Activated naive CD4-positive, alpha-beta T cell treated with anti-CD3 and anti-CD28 coated beads, Interleukin-2, amount 50 U/mL, for 24 hours (primary cell): ENCODE measurements at regions not wholly inside any gene's neighbourhood (a gene's known extent, or its start where the extent isn't known, plus 50 kb on each side); places are given as distances from the start of the nearest gene placed in this dataset.

Experiments
- H3K27ac Mint-ChIP-seq: one replicate; pipeline ENCODE4 v1.8.0; 2021; ENCODE audit warnings: mild to moderate bottlenecking, mixed read lengths
- H3K27me3 Mint-ChIP-seq: one replicate; pipeline ENCODE4 v1.8.0; 2021; ENCODE audit warnings: mixed read lengths
- H3K36me3 Mint-ChIP-seq: one replicate; pipeline ENCODE4 v1.8.0; 2021; ENCODE audit warnings: mixed read lengths
- H3K4me1 Mint-ChIP-seq: one replicate; pipeline ENCODE4 v1.8.0; 2021; ENCODE audit warnings: mixed read lengths
- H3K4me3 Mint-ChIP-seq: one replicate; pipeline ENCODE4 v1.8.0; 2021; ENCODE audit warnings: mild to moderate bottlenecking, mixed read lengths
- H3K9me3 Mint-ChIP-seq: one replicate; pipeline ENCODE4 v1.8.0; 2021; ENCODE audit warnings: mixed read lengths

DNA sequence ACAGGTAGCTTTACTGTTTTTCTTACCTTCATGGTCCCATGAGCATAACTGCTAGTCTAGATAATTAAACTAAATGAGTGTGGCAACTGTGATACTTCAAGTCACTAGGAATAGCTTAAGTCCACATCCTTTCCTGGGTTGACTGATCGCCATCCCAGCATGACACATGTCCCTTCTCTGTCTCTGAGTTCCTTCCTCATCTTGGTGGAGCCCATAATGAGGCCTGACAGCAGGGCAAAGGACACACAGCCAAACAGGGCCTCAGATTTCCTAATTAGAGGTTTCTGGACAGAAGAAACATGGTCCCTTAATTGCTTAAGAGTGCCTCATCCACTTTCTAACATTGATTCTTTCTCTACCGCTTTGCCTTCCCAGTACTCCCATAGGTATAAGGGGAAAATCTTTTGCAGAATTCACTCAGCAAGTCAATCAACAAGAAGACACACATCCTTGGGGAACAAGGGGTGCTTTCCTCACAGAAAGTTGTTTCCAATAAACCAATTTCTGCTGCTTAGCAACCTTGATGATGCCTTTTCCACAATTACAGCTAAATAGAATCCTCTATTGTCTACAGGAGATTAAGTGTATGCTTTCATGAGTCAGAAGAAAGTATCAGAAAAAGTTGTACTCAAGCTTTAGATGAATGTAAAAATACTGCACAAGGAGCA lies 208.3 kb upstream of the SERP2 start:
- peaks cover 2% of the 10 kb centered on the region for H3K36me3 Mint-ChIP-seq
- no peaks in the 10 kb centered on the region for H3K4me1 Mint-ChIP-seq
- H3K9me3 Mint-ChIP-seq = no peaks in the 10 kb centered on the region
- H3K27ac Mint-ChIP-seq = no peak overlapping the region
- peaks cover 2% of the 10 kb centered on the region for H3K27me3 Mint-ChIP-seq
- no peak overlapping the region for H3K4me3 Mint-ChIP-seq

DNA sequence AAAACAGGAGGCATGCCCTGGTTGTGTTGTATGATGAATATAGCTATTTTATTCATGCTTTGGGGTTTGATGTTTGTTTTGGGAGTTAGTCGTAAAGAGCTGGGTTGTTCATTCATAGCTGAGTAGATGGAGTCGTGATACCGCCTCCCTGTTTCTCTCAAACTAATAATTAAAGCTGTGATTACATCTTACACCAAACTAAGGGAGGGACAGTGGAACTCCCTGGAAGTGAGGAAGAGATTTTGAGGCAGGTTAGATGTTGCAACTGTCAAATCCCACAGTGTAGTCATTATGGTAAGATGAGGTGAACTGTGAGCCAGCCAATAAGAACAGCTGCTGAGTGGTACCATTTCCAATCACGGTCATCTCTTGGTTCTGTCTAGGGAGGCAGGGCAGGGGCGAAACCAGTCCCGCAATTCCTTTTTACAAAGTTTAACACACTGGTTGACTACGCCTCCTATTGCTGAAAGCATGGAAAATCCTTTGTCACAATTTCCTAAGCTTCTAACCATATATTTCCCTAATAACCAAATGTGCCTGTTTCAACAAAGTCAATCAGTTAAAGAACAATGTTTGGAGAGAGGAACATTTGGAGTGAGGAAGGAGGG lies 207.6 kb upstream of the SERP2 start:
- Mint-ChIP-seq H3K9me3 (no peaks in the 10 kb centered on the region), H3K4me3 (no peak overlapping the region), H3K36me3 (peaks cover 2% of the 10 kb centered on the region), H3K27me3 (peaks cover 2% of the 10 kb centered on the region), H3K4me1 (no peaks in the 10 kb centered on the region), H3K27ac (no peak overlapping the region)

DNA sequence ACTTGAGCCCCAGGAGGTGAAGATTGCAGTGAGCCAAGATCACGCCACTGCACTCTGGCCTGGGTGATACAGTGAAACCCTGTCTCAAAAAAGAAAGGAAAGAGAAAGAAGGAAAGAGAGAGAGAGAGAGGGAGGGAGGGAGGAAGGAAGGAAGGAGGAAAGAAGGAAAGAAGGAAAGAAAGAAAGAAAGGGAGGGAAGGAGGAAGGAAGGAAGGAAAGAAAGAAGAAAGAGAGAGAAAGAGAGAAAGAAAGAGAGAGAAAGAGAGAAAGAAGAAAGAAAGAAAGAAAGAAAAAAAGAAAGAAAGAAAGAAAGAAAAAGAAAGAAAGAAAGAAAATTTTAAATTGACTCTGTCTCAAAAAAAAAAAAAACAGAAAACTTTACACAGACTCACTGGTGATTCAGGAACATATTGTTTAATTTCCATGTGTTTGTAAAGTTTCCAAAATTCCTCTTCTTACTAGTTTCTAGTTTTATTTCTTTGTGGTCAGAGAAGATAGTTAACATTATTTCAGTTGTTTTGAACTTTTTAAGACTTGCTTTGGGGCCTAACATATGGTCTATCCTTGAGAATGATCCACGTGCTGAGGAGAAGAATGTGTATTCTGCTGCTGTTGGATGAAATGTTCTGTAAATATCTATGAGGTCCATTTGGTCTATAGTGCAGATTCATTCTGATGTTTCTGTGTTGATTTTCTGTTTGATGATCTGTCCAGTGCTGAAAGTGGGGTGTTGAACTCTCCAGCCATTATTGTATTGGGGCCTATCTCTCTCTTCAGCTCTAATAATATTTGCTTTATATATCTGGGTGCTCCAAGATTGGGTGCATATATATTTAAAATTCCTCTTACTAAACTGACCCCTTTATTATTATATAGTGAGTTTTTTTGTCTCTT lies 204.4 kb upstream of the SERP2 start:
- Mint-ChIP-seq H3K36me3 (peaks cover 2% of the 10 kb centered on the region), H3K27me3 (peaks cover 2% of the 10 kb centered on the region), H3K4me1 (no peaks in the 10 kb centered on the region), H3K27ac (no peak overlapping the region), H3K9me3 (no peaks in the 10 kb centered on the region), H3K4me3 (no peak overlapping the region)

DNA sequence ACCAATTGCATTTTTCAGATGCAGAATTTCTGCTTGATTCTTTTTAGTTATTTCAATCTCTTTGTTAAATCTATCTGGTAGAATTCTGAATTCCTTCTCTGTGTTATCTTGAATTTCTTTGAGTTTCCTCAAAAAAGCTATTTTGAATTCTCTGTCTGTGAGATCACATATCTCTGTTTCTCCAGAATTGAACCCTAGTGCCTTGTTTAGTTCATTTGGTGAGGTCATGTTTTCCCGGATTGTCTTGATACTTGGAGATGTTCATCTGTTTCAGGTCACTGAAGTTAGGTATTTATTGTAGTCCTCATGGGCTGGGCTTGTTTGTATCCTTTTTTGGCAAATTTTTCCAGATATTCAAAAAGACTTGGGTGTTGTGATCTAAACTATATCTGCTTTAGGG lies 202.9 kb upstream of the SERP2 start:
- H3K4me1 Mint-ChIP-seq = no peaks in the 10 kb centered on the region
- no peaks in the 10 kb centered on the region for H3K9me3 Mint-ChIP-seq
- no peak overlapping the region for H3K27ac Mint-ChIP-seq
- H3K4me3 Mint-ChIP-seq = no peak overlapping the region
- peaks cover 2% of the 10 kb centered on the region for H3K36me3 Mint-ChIP-seq
- H3K27me3 Mint-ChIP-seq = peaks cover 2% of the 10 kb centered on the region

DNA sequence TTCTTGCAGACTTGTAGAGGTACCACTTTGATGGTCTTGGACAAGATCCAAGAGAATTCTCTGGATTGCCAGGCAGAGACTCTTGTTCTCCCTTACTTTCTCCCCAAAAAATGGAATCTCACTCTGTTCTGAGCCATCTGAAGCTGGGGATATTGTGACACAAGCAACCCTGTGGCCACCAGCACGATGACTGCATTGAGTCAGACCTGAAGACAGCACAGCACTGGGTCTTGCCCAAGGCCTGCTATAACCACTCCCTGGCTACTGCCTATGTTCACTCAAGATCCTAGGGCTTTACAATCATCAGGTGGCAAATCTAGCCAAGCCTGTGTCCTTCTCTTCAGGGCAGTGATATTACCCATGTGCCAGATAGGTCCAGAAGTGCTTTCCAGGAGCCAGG lies 202.5 kb upstream of the SERP2 start:
- Mint-ChIP-seq H3K4me3 (no peak overlapping the region), H3K9me3 (no peaks in the 10 kb centered on the region), H3K36me3 (peaks cover 2% of the 10 kb centered on the region), H3K27me3 (peaks cover 5% of the 10 kb centered on the region), H3K27ac (no peak overlapping the region), H3K4me1 (no peaks in the 10 kb centered on the region)

DNA sequence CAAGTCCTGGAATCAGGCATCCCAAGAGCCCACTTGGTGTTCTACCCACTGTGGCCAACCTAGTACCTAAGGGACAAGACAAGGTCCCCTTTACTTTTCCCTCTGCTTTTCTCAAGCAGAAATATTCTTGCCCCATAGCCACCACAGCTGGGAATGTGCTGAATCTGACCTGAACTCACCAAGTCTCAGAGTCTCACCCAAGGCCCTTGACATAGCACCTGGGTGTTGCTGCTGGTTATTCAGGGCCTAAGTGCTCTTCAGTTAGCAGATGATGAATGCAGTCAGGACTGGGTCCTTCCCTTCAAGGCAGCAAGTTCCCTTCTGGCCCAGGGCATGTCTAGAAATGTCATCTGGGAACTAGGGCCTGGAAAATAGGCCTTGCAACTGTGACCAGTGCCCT lies 201.8 kb upstream of the SERP2 start:
- Mint-ChIP-seq H3K27me3 (peaks cover 6% of the 10 kb centered on the region), H3K4me3 (no peak overlapping the region), H3K27ac (no peak overlapping the region), H3K9me3 (no peaks in the 10 kb centered on the region), H3K36me3 (peaks cover 2% of the 10 kb centered on the region), H3K4me1 (no peaks in the 10 kb centered on the region)

DNA sequence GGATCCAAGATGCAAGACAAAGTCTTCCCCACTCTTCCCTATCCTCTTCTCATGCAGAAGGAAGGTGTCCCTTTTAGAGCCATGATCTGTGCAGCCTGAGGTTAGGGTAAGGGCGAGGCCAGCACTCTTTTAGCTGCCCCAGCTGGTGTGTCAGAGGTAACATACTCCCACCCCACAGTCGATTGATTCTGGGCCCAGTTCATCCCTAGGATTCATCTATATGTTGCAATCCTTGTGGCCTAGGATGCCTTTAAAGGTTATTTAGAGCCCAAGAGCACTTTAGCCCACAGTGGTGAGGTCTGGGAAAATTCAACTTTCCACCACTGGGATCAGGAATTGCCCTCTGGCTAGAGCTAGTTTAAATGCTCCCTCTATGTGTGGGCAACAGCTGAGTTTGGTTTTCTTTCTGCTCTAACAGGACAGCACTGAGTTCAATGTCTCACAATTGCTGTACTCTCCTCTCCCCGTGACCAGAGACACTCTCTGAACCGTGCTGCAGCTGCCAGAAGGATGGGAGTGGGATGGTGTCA lies 201.3 kb upstream of the SERP2 start:
- no peaks in the 10 kb centered on the region for H3K4me1 Mint-ChIP-seq

DNA sequence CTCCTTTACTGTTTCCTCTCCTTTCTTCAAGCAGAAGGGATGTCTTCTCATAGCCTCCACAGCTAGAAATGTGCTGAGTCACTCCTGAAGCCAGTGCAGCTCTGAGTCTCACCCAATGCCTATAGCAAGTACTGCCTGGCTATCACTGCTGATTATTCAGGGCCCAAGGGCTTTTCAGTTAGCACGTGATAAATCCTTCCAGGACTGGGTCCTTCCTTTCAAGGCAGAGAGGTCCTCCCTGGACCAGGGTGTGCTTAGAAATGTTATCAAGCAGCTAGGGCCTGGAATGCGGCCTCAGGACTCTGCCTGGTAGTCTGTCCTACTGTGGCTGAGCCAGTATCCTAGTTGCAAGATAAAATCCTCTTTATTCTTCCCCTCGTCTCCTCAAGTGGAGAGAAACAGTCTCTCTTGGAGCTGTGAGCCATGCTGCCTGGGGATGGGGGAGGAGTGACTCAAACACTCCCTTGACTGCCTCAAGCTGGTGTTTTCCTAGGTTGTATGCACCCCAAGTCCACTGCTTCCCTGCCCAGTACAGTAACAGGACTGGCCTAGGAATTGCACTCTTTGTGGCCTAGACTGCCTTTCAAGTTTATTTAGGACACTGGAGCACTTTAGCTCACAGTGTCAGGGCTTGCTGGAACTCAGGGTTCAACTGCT lies 198.7 kb upstream of the SERP2 start:
- Mint-ChIP-seq H3K9me3 (no peaks in the 10 kb centered on the region), H3K36me3 (no peaks in the 10 kb centered on the region), H3K4me1 (no peaks in the 10 kb centered on the region), H3K27ac (no peak overlapping the region), H3K27me3 (peaks cover 4% of the 10 kb centered on the region), H3K4me3 (no peak overlapping the region)

More for the DNA sequence above, 201.3 kb upstream of the SERP2 start:
- peaks cover 2% of the 10 kb centered on the region for H3K36me3 Mint-ChIP-seq
- no peaks in the 10 kb centered on the region for H3K9me3 Mint-ChIP-seq
- no peak overlapping the region for H3K27ac Mint-ChIP-seq
- peaks cover 6% of the 10 kb centered on the region for H3K27me3 Mint-ChIP-seq
- no peak overlapping the region for H3K4me3 Mint-ChIP-seq

DNA sequence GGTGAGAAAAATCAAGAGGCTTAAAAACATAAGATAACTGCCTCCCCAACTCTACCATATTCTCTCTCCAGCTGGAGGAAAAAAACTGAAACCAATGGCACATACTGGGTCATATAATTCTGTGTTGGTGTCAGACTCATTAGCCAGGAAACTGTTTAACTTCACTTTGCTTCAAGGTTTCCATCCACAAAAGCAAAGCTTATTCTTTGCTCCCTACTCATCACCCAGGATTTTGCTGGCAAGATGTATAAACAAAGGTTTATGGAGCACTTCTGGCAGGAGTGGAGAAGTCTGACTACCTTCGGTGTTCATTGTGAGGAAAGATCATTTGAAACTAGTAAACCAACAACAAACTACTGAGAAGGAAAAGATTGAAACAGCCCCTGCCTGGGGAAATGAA lies 197.5 kb upstream of the SERP2 start:
- H3K9me3 Mint-ChIP-seq = no peaks in the 10 kb centered on the region
- no peaks in the 10 kb centered on the region for H3K4me1 Mint-ChIP-seq
- peaks cover 4% of the 10 kb centered on the region for H3K27me3 Mint-ChIP-seq
- no peak overlapping the region for H3K4me3 Mint-ChIP-seq
- H3K36me3 Mint-ChIP-seq = no peaks in the 10 kb centered on the region
- H3K27ac Mint-ChIP-seq = peak overlapping the region; percentile 60

DNA sequence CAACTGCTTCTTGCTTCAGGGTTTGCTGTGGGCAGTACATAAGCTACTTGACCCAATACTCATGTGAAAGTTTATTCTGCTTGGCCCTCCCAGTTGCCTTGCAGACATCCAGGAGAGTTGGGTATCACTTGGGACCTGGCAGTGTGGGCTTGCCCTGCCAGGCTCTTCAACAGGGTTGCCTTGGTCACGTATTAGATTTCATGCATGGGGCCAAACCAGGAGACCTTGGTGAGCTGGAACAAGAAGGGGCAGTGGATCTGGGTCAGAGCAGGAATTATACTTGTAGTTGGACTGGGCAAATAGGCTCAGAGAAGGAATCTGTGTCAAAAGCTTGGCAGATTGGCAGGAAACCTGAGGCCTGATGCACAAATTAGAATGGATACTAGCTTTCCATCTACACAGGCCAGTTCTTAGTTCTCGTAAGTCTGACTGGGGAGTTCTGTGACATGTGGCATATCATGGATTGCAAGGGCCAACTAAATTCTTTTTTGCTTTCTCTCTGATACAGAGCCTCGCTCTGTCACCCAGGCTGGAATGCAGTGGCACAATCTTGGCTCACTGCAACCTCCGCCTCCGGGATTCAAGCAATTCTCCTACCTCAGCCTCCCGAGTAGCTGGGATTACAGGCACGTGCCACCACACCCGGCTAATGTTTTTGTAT lies 192.6 kb upstream of the SERP2 start:
- H3K9me3 Mint-ChIP-seq = peaks cover 5% of the 10 kb centered on the region
- H3K36me3 Mint-ChIP-seq = no peaks in the 10 kb centered on the region
- no peak overlapping the region for H3K27ac Mint-ChIP-seq
- H3K27me3 Mint-ChIP-seq = peaks cover 3% of the 10 kb centered on the region
- H3K4me3 Mint-ChIP-seq = no peak overlapping the region
- no peaks in the 10 kb centered on the region for H3K4me1 Mint-ChIP-seq

DNA sequence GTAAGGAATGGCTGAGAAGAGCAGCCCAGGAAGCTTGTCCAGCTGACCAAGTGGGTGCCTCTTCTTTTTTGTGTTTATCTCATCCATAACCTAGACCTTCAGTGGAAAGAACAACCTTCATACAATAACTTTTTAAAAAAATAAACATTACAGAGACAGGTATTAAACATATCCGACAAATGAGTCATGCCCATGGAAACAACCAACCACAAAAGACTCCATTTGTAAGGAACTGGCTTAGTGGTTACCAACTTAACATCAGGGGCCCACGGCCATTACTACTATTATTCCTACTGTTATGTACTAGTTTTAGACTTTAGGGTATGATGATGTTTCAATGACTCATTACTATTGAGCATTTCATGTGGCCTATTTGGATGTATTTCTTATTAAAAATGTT lies 191.7 kb upstream of the SERP2 start:
- H3K36me3 Mint-ChIP-seq = no peaks in the 10 kb centered on the region
- no peak overlapping the region for H3K27ac Mint-ChIP-seq
- no peaks in the 10 kb centered on the region for H3K27me3 Mint-ChIP-seq
- no peak overlapping the region for H3K4me3 Mint-ChIP-seq
- no peaks in the 10 kb centered on the region for H3K4me1 Mint-ChIP-seq
- peaks cover 5% of the 10 kb centered on the region for H3K9me3 Mint-ChIP-seq

DNA sequence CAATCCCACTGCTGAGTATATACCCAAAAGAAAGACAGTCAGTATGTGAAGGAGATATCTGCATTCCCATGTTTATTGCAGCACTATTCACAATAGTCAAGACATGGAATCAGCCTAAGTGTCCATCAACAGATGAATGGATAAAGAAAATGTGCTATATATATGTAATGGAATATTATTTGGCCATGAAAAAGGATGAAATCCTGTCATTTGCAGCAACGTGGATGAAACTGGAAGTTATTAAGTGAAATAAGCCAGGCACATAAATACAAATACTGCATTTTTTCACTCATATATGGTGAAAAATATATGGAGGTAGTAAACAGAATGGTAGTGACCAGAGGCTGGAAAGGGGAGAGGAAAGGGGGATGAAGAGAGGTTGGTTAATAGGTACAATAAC lies 188.9 kb upstream of the SERP2 start:
- H3K4me3 Mint-ChIP-seq = no peak overlapping the region
- H3K36me3 Mint-ChIP-seq = no peaks in the 10 kb centered on the region
- peaks cover 5% of the 10 kb centered on the region for H3K9me3 Mint-ChIP-seq
- no peaks in the 10 kb centered on the region for H3K4me1 Mint-ChIP-seq
- no peaks in the 10 kb centered on the region for H3K27me3 Mint-ChIP-seq
- no peak overlapping the region for H3K27ac Mint-ChIP-seq

DNA sequence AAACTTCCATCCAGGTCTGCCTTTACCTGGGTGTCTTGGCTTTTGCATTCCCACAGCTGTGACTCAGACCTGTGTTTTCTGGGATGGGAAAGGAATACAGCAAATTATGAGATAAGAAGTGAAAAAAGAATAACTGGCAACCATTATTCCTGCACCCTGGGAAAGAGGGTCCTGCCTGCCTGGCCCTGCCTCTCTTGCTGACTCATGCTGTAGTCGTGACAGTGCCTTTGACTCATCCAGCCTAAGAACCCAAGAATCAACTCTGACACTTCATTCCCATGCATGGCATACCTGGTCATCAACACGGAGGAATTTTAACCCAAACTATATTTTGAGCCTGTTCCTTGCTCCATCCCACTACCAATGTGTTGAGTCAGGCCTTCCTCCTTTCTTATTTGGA lies 185.4 kb upstream of the SERP2 start:
- Mint-ChIP-seq H3K36me3 (no peaks in the 10 kb centered on the region), H3K9me3 (peaks cover 5% of the 10 kb centered on the region), H3K27me3 (no peaks in the 10 kb centered on the region), H3K4me1 (peaks cover 6% of the 10 kb centered on the region), H3K27ac (no peak overlapping the region), H3K4me3 (no peak overlapping the region)

DNA sequence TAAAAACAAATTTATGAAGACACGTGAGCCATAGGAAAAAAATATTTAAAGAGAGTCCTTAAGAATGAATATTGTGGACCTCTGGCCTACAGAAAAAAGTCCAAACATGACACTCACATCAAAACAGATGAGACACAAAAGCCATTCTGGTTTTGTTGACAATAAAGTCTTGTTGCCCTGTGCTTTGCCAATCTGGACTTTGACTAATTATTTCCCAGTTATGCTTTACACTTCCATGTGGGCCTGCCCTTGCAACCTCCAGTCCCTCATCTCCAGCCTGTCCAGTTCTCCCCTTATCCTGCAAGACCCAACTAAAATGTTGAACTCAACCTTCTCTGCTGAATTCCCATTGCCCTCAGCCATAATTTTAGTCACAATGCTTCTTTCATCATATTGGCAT lies 184.5 kb upstream of the SERP2 start:
- no peak overlapping the region for H3K27ac Mint-ChIP-seq
- no peaks in the 10 kb centered on the region for H3K27me3 Mint-ChIP-seq
- no peak overlapping the region for H3K4me3 Mint-ChIP-seq
- no peaks in the 10 kb centered on the region for H3K36me3 Mint-ChIP-seq
- peaks cover 5% of the 10 kb centered on the region for H3K9me3 Mint-ChIP-seq
- H3K4me1 Mint-ChIP-seq = peaks cover 6% of the 10 kb centered on the region

DNA sequence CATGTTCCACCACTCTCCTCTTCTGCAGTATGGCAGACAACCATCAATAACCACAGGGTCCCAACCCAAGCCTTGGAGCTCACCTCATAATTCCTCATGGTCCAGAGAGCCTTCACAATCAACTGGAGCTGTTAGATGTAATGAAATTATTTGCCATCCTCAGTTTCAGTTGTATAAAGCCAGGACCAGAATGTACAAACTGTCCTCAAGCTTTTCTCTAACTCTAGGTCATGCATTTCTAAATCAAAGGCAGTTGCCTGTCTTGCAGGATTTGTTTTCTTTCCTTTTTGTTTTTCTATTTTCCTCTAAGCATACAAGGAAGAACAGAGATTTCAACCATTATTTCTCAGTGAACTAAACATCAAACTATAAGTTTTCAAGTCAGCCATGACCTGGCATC lies 182.5 kb upstream of the SERP2 start:
- Mint-ChIP-seq H3K27ac (no peak overlapping the region), H3K27me3 (no peaks in the 10 kb centered on the region), H3K9me3 (no peaks in the 10 kb centered on the region), H3K36me3 (no peaks in the 10 kb centered on the region), H3K4me1 (peaks cover 13% of the 10 kb centered on the region), H3K4me3 (no peak overlapping the region)
